ENCODE measurements at regions not wholly inside any gene's neighbourhood (a gene's known extent, or its start where the extent isn't known, plus 50 kb on each side); places are given as distances from the start of the nearest gene placed in this dataset.

DNA sequence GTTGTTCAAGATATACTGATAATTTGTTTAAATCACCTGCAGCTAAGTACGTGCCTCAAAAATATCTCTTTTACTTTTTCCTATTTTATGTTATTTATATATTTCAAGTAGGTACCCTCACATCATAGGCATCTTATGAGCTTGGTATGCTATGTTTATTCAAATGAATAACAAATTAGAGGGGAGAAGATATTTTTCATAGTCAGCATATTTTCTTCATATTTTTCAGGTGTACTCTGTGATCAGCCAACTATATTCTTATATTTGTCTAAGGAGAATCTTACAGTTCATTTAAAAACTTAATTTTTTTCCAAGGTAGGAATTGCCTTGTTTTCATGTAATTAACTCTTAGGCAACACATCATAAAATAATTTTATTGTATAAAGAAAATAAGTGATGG lies 421.1 kb upstream of the GRM7 start:
- TF ChIP-seq, protein P1, sequence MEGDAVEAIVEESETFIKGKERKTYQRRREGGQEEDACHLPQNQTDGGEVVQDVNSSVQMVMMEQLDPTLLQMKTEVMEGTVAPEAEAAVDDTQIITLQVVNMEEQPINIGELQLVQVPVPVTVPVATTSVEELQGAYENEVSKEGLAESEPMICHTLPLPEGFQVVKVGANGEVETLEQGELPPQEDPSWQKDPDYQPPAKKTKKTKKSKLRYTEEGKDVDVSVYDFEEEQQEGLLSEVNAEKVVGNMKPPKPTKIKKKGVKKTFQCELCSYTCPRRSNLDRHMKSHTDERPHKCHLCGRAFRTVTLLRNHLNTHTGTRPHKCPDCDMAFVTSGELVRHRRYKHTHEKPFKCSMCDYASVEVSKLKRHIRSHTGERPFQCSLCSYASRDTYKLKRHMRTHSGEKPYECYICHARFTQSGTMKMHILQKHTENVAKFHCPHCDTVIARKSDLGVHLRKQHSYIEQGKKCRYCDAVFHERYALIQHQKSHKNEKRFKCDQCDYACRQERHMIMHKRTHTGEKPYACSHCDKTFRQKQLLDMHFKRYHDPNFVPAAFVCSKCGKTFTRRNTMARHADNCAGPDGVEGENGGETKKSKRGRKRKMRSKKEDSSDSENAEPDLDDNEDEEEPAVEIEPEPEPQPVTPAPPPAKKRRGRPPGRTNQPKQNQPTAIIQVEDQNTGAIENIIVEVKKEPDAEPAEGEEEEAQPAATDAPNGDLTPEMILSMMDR (IDR thresholded peaks at IDR 0.05), result no peak
- no peak for TF ChIP-seq POLR2A (IDR thresholded peaks at IDR 0.05; ENCODE audit: low read depth)
- TF ChIP-seq POLR2AphosphoS5 (IDR thresholded peaks at IDR 0.05), result no peak
- TF ChIP-seq EP300 (IDR thresholded peaks at IDR 0.05), result no peak
